ENCODE measurements at regions not wholly inside any gene's neighbourhood (a gene's known extent, or its start where the extent isn't known, plus 50 kb on each side); places are given as distances from the start of the nearest gene placed in this dataset.

DNA sequence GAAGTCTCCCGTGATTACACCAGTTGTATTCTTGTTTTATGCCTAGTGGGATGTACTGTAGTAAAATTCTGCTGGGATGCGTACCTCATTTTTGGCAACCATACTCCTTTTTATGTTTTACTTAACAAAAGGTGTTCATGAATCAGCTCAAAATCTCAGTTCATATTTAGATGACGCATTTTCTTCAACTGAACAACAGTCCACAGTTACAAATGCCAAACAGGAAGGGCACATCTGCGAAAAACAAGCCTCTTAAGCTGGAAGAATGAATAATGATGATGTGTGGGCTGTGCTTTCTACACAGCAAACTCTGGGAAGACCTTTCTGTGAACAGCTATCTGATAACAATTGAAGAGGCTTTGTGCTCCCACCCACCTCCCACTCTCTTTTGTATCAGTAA, 68.4 kb upstream of the NRBF2 start:
- Histone ChIP-seq H3K4me2 (ENCODE audit: low read length) (no peak overlapping the region), H2AFZ (ENCODE audit: low read length) (no peak overlapping the region), H3K9ac (ENCODE audit: low read length) (no peak overlapping the region), H3K4me3 (ENCODE audit: low read depth, low read length, poor library complexity, severe bottlenecking) (no peak overlapping the region), H3K27me3 (ENCODE audit: insufficient read depth, low read length) (no peaks in the 10 kb centered on the region), H3K9me2 (ENCODE audit: low read depth, low read length) (no peaks in the 10 kb centered on the region; the same call in 1 of the 2 replicates), H3F3A (ENCODE audit: insufficient read depth, low read length) (no peaks in the 10 kb centered on the region), H3K36me3 (ENCODE audit: insufficient read depth, low read length) (no peaks in the 10 kb centered on the region), H3K9me3 (ENCODE audit: low read length) (no peaks in the 10 kb centered on the region), H3K4me1 (ENCODE audit: insufficient read depth, low read length, severe bottlenecking) (no peaks in the 10 kb centered on the region), H3K79me2 (ENCODE audit: insufficient read depth, low read length) (no peaks in the 10 kb centered on the region), H4K20me1 (ENCODE audit: insufficient read depth, low read length) (no peaks in the 10 kb centered on the region), H3K27ac (ENCODE audit: low read depth, low read length, poor library complexity, severe bottlenecking) (no peak overlapping the region)
- TF ChIP-seq, protein P1, sequence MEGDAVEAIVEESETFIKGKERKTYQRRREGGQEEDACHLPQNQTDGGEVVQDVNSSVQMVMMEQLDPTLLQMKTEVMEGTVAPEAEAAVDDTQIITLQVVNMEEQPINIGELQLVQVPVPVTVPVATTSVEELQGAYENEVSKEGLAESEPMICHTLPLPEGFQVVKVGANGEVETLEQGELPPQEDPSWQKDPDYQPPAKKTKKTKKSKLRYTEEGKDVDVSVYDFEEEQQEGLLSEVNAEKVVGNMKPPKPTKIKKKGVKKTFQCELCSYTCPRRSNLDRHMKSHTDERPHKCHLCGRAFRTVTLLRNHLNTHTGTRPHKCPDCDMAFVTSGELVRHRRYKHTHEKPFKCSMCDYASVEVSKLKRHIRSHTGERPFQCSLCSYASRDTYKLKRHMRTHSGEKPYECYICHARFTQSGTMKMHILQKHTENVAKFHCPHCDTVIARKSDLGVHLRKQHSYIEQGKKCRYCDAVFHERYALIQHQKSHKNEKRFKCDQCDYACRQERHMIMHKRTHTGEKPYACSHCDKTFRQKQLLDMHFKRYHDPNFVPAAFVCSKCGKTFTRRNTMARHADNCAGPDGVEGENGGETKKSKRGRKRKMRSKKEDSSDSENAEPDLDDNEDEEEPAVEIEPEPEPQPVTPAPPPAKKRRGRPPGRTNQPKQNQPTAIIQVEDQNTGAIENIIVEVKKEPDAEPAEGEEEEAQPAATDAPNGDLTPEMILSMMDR (IDR thresholded peaks at IDR 0.05; ENCODE audit: low read length): no peak
- TF ChIP-seq EZH2 (IDR thresholded peaks at IDR 0.05; ENCODE audit: borderline replicate concordance, low read length): no peak

DNA sequence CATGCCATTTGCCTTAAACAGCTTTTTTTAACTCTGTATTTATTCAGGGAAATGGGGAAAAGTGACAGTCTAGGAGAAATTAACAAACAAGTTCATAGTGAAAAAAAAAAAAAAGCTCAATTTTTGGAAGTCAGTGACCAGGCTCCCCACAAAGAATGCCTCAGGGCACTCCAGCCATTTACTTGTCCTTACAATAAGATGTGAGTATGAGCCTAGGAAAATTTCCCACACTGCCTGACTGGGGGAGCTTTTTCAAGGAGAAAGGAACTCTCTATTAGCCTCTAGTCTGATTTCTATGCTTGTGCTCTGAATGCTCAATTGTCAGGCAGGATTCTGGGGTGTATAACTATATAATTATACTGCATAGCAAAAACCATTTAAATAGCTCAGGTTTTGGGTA, 74.9 kb upstream of the NRBF2 start:
- H3K27ac ChIP-seq (ENCODE audit: low read depth, low read length, poor library complexity, severe bottlenecking): no peak overlapping the region
- H4K20me1 ChIP-seq (ENCODE audit: insufficient read depth, low read length): no peaks in the 10 kb centered on the region
- no peaks in the 10 kb centered on the region for H3K36me3 ChIP-seq (ENCODE audit: insufficient read depth, low read length)
- no peaks in the 10 kb centered on the region for H3K4me1 ChIP-seq (ENCODE audit: insufficient read depth, low read length, severe bottlenecking)
- no peak overlapping the region for H3K4me3 ChIP-seq (ENCODE audit: low read depth, low read length, poor library complexity, severe bottlenecking)
- no peaks in the 10 kb centered on the region for H3K79me2 ChIP-seq (ENCODE audit: insufficient read depth, low read length)
- H3K9ac ChIP-seq (ENCODE audit: low read length): no peak overlapping the region
- no peaks in the 10 kb centered on the region for H3K9me3 ChIP-seq (ENCODE audit: low read length)
- H3F3A ChIP-seq (ENCODE audit: insufficient read depth, low read length): no peaks in the 10 kb centered on the region
- no peak overlapping the region for H3K4me2 ChIP-seq (ENCODE audit: low read length)
- H2AFZ ChIP-seq (ENCODE audit: low read length): no peak overlapping the region
- no peak for TF ChIP-seq EZH2 (IDR thresholded peaks at IDR 0.05; ENCODE audit: borderline replicate concordance, low read length)
- TF ChIP-seq, protein P1 (IDR thresholded peaks at IDR 0.05; ENCODE audit: low read length): no peak
- no peaks in the 10 kb centered on the region for H3K9me2 ChIP-seq (ENCODE audit: low read depth, low read length)
- no peaks in the 10 kb centered on the region for H3K27me3 ChIP-seq (ENCODE audit: insufficient read depth, low read length)

DNA sequence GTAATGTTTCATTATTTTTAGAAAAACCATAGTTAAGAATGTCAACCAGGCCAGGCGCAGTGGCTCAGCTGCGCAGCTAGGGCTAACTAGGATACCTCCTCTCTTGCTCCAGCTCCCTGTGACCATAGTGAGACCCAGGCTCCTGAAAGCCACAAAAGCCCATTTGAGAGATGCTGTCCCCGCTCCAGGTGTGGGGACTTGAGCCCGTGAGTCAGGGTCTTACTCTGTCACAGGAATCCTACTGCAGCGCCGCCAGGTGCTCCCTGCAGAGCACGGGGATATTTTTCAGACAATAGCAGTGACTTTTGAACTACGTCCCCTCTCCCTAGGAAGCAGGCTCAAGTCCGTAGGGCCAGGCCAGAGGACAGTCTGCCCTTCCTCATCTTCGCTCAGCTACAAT, 75.6 kb upstream of the NRBF2 start:
- Histone ChIP-seq H3F3A (ENCODE audit: insufficient read depth, low read length) (no peaks in the 10 kb centered on the region), H4K20me1 (ENCODE audit: insufficient read depth, low read length) (no peaks in the 10 kb centered on the region), H3K4me2 (ENCODE audit: low read length) (no peak overlapping the region), H3K9me3 (ENCODE audit: low read length) (no peaks in the 10 kb centered on the region), H3K4me1 (ENCODE audit: insufficient read depth, low read length, severe bottlenecking) (no peaks in the 10 kb centered on the region), H3K9me2 (ENCODE audit: low read depth, low read length) (no peaks in the 10 kb centered on the region), H3K9ac (ENCODE audit: low read length) (no peak overlapping the region), H3K27ac (ENCODE audit: low read depth, low read length, poor library complexity, severe bottlenecking) (no peak overlapping the region), H2AFZ (ENCODE audit: low read length) (no peak overlapping the region), H3K27me3 (ENCODE audit: insufficient read depth, low read length) (no peaks in the 10 kb centered on the region), H3K79me2 (ENCODE audit: insufficient read depth, low read length) (no peaks in the 10 kb centered on the region), H3K36me3 (ENCODE audit: insufficient read depth, low read length) (no peaks in the 10 kb centered on the region), H3K4me3 (ENCODE audit: low read depth, low read length, poor library complexity, severe bottlenecking) (no peak overlapping the region)
- TF ChIP-seq, protein P1 (IDR thresholded peaks at IDR 0.05; ENCODE audit: low read length): no peak
- TF ChIP-seq EZH2 (IDR thresholded peaks at IDR 0.05; ENCODE audit: borderline replicate concordance, low read length): no peak

Measured in OCI-LY1 (cell line).